Liver (tissue), 8 donors: ENCODE measurements at regions not wholly inside any gene's neighbourhood (a gene's known extent, or its start where the extent isn't known, plus 50 kb on each side); places are given as distances from the start of the nearest gene placed in this dataset.

Source experiments
- DNase-seq: peaks from one replicate; pipeline ENCODE4 v3.0.0-alpha.2; 2017; ENCODE audit warnings: low spot score
- H3K27ac ChIP-seq, 2 donors: one replicate each; pipeline ENCODE4 v1.7.0; 2013; ENCODE audit warnings: inconsistent platforms in 2 of 2, low read length in 2 of 2, control low read depth in 1 of 2, low read depth in 1 of 2, mild to moderate bottlenecking in 1 of 2
- H3K27me3 ChIP-seq, 4 donors: one replicate each; pipeline versions ENCODE4 v1.6.1 to v1.7.0; 2013; ENCODE audit warnings: low read length in 3 of 4, inconsistent platforms in 1 of 4, mild to moderate bottlenecking in 1 of 4, moderate library complexity in 1 of 4; ENCODE audit not compliant: control insufficient read depth in 4 of 4, insufficient read depth in 4 of 4
- H3K36me3 ChIP-seq, 4 donors: one replicate each; pipeline versions ENCODE4 v1.6.1 to v1.7.0; 2013; ENCODE audit warnings: low read length in 3 of 4, mild to moderate bottlenecking in 3 of 4, low read depth in 1 of 4, moderate library complexity in 1 of 4; ENCODE audit not compliant: control insufficient read depth in 4 of 4, insufficient read depth in 3 of 4
- H3K4me1 ChIP-seq, 4 donors: one replicate each; pipeline versions ENCODE4 v1.6.1 to v1.7.0; 2013; ENCODE audit warnings: low read length in 3 of 4, mild to moderate bottlenecking in 3 of 4, moderate library complexity in 1 of 4; ENCODE audit not compliant: control insufficient read depth in 4 of 4, insufficient read depth in 4 of 4
- H3K4me3 ChIP-seq, 3 donors: one replicate each; pipeline versions ENCODE4 v1.6.1 to v1.7.0; 2013; ENCODE audit warnings: low read length in 3 of 3, control low read depth in 1 of 3, low read depth in 1 of 3, mild to moderate bottlenecking in 1 of 3
- H3K9ac ChIP-seq, 2 donors: one replicate each; pipeline ENCODE4 v1.7.0; 2013; ENCODE audit warnings: low read length in 2 of 2, mild to moderate bottlenecking in 2 of 2, moderate library complexity in 2 of 2, control low read depth in 1 of 2, low read depth in 1 of 2
- H3K9me3 ChIP-seq, 4 donors: one replicate each; pipeline versions ENCODE4 v1.6.1 to v1.7.0; 2013; ENCODE audit warnings: low read length in 3 of 4; ENCODE audit not compliant: control insufficient read depth in 4 of 4
- ATF3 ChIP-seq: IDR thresholded peaks from 2 replicates; pipeline ENCODE4 v1.6.1; 2016; ENCODE audit warnings: antibody characterized with exemption
- CTCF ChIP-seq: fragments of 150-350 bp; IDR thresholded peaks from 2 replicates; pipeline ENCODE4 v1.5.1; 2017; ENCODE audit warnings: improper control_type of control experiment, low read depth, low read length; ENCODE audit not compliant: missing input control
- EGR1 ChIP-seq, 2 donors: IDR thresholded peaks; 2 replicates each; pipeline ENCODE4 v1.6.1; 2016 to 2018; ENCODE audit warnings: antibody characterized with exemption in 2 of 2, low read depth in 2 of 2
- FOXA1 ChIP-seq: IDR thresholded peaks from 2 replicates; pipeline ENCODE4 v1.6.1; 2016; ENCODE audit warnings: antibody characterized with exemption
- FOXA2 ChIP-seq: IDR thresholded peaks from 2 replicates; pipeline ENCODE4 v1.6.1; 2016; ENCODE audit warnings: antibody characterized with exemption
- GABPA ChIP-seq, 2 donors: IDR thresholded peaks in 1 of 2; conservative IDR thresholded peaks in 1 of 2; 2 replicates each; pipeline ENCODE4 v1.6.1; 2016; ENCODE audit warnings: antibody characterized with exemption in 2 of 2, mild to moderate bottlenecking in 1 of 2, moderate library complexity in 1 of 2
- HNF4A ChIP-seq, 2 donors: conservative IDR thresholded peaks; 2 replicates each; pipeline ENCODE4 v1.6.1; 2016; ENCODE audit warnings: antibody characterized with exemption in 2 of 2, mild to moderate bottlenecking in 2 of 2
- HNF4G ChIP-seq: IDR thresholded peaks from 2 replicates; pipeline ENCODE4 v1.6.1; 2016; ENCODE audit warnings: antibody characterized with exemption
- JUND ChIP-seq, 2 donors: IDR thresholded peaks; 2 replicates each; pipeline ENCODE4 v1.6.1; 2016; ENCODE audit warnings: antibody characterized with exemption in 2 of 2
- MAX ChIP-seq: IDR thresholded peaks from 2 replicates; pipeline ENCODE4 v1.6.1; 2016; ENCODE audit warnings: antibody characterized with exemption
- NR2F2 ChIP-seq: IDR thresholded peaks from 2 replicates; pipeline ENCODE4 v1.6.1; 2016; ENCODE audit warnings: antibody characterized with exemption
- RAD21 ChIP-seq, 2 donors: IDR thresholded peaks; 2 replicates each; pipeline ENCODE4 v1.6.1; 2016; ENCODE audit warnings: antibody characterized with exemption in 2 of 2, mild to moderate bottlenecking in 2 of 2
- REST ChIP-seq: IDR thresholded peaks from 2 replicates; pipeline ENCODE4 v1.6.1; 2016; ENCODE audit warnings: antibody characterized with exemption, mild to moderate bottlenecking
- RXRA ChIP-seq, 2 donors: IDR thresholded peaks; 2 replicates each; pipeline ENCODE4 v1.6.1; 2017 to 2018; ENCODE audit warnings: antibody characterized with exemption in 2 of 2, mild to moderate bottlenecking in 1 of 2
- SP1 ChIP-seq: IDR thresholded peaks from 2 replicates; pipeline ENCODE4 v1.6.1; 2018; ENCODE audit warnings: antibody characterized with exemption, mild to moderate bottlenecking
- TAF1 ChIP-seq: conservative IDR thresholded peaks from 2 replicates; pipeline ENCODE4 v1.6.1; 2016; ENCODE audit warnings: antibody characterized with exemption, mild to moderate bottlenecking
- YY1 ChIP-seq: IDR thresholded peaks from 2 replicates; pipeline ENCODE4 v1.6.1; 2016; ENCODE audit warnings: antibody characterized with exemption, mild to moderate bottlenecking
- ZBTB33 ChIP-seq: IDR thresholded peaks from 2 replicates; pipeline ENCODE4 v1.6.1; 2016; ENCODE audit warnings: antibody characterized with exemption
- WGBS: extraction: QIAGEN DNeasy Blood & Tissue Kit; methylation state at CpG from one replicate; pipeline ENCODE4 v1.1.7; 2013; 5-methylcytosine and 5-hydroxymethylcytosine counted together
- donor health status: healthy.
- donor health status: healthy.
- donor health status: healthy.
- donor health status: healthy.
- donor health status: healthy.

GRCh38 chr14:26932606-26933005 is 334.8 kb upstream of the NOVA1 start:
- 66% methylated on average over 4 of the region's 4 CpGs for WGBS
- H3K9me3 ChIP-seq = no peaks in the 10 kb centered on the region
- no peak for DNase-seq
- no peak overlapping the region for H3K4me3 ChIP-seq
- H3K27ac ChIP-seq = no peak overlapping the region
- H3K36me3 ChIP-seq = no peaks in the 10 kb centered on the region
- H3K9ac ChIP-seq = no peak overlapping the region
- TF ChIP-seq RAD21 (IDR thresholded peaks at IDR 0.05) (no peak), YY1 (no peak)
- no peaks in the 10 kb centered on the region for H3K27me3 ChIP-seq
- no peaks in the 10 kb centered on the region for H3K4me1 ChIP-seq

- H3K27ac ChIP-seq = no peak overlapping the region
- H3K9me3 ChIP-seq = no peaks in the 10 kb centered on the region
- H3K36me3 ChIP-seq = no peaks in the 10 kb centered on the region
- H3K4me3 ChIP-seq = no peak overlapping the region
- 52% methylated on average over 4 of the region's 4 CpGs for WGBS
- H3K4me1 ChIP-seq = no peaks in the 10 kb centered on the region
- H3K27me3 ChIP-seq = no peaks in the 10 kb centered on the region
- TF ChIP-seq JUND (IDR thresholded peaks at IDR 0.05) (no peak), MAX (no peak), TAF1 (no peak), FOXA2 (no peak), EGR1 (IDR thresholded peaks at IDR 0.05; ENCODE audit: low read depth in 2 of 2) (no peak), REST (no peak), ATF3 (no peak), NR2F2 (no peak), FOXA1 (no peak), HNF4G (no peak), RAD21 (IDR thresholded peaks at IDR 0.05) (no peak), HNF4A (conservative IDR thresholded peaks at IDR 0.05) (no peak), YY1 (no peak), GABPA (IDR thresholded peaks at IDR 0.05 in 1 of 2, conservative IDR thresholded peaks at IDR 0.05 in 1 of 2) (no peak), CTCF (no peak), ZBTB33 (no peak), SP1 (no peak), RXRA (IDR thresholded peaks at IDR 0.05) (no peak)
- no peak overlapping the region for H3K9ac ChIP-seq
- no peak for DNase-seq
These were observed 335.6 kb upstream of the NOVA1 start for GRCh38 chr14:26933431-26933830.
